GM12878 (cell line): ENCODE measurements at regions not wholly inside any gene's neighbourhood (a gene's known extent, or its start where the extent isn't known, plus 50 kb on each side); places are given as distances from the start of the nearest gene placed in this dataset.

Experiments used
- ASH2L ChIP-seq: fragments of 300-600, 200-600 bp; sonication (generic); IDR thresholded peaks from 2 replicates; pipeline ENCODE4 v1.6.1; 2017; ENCODE audit warnings: low read depth, mild to moderate bottlenecking, borderline replicate concordance
- DPF2 ChIP-seq: fragments of 450-650 bp; IDR thresholded peaks from 2 replicates; pipeline ENCODE4 v1.6.1; 2017; ENCODE audit warnings: mild to moderate bottlenecking
- ESRRA ChIP-seq: IDR thresholded peaks from 2 replicates; pipeline ENCODE4 v1.6.1; 2012; ENCODE audit warnings: mild to moderate bottlenecking, low read length, improper control_type of control experiment
- JUND ChIP-seq: IDR thresholded peaks from 2 replicates; pipeline ENCODE4 v1.6.1; 2012; ENCODE audit warnings: low read depth, mild to moderate bottlenecking, low read length, improper control_type of control experiment, moderate library complexity
- PAX5 ChIP-seq: IDR thresholded peaks from 2 replicates; pipeline ENCODE4 v1.6.1; 2011; ENCODE audit warnings: low read depth, low read length, borderline replicate concordance
- POLR2AphosphoS2 ChIP-seq: IDR thresholded peaks from 2 replicates; pipeline ENCODE4 v1.6.1; 2011; ENCODE audit warnings: low read depth, mild to moderate bottlenecking, low read length, improper control_type of control experiment, moderate library complexity
- POLR2AphosphoS5 ChIP-seq: IDR thresholded peaks from 2 replicates; pipeline ENCODE4 v1.6.1; 2011; ENCODE audit warnings: mild to moderate bottlenecking, low read length, inconsistent platforms
- RAD21 ChIP-seq: IDR thresholded peaks from 2 replicates; pipeline ENCODE4 v1.6.1; 2011; ENCODE audit warnings: mild to moderate bottlenecking, low read depth, low read length, moderate library complexity; ENCODE audit not compliant: insufficient read depth
- TF ChIP-seq, protein P1 (sequence below): IDR thresholded peaks from 2 replicates; pipeline ENCODE4 v1.6.1; 2011; ENCODE audit warnings: low read depth, mild to moderate bottlenecking, low read length, moderate library complexity, borderline replicate concordance; ENCODE audit errors: extremely low read depth
- TF ChIP-seq, protein P2 (sequence below), 3 experiments: IDR thresholded peaks in 2 of 3; conservative IDR thresholded peaks in 1 of 3; 2 replicates each; pipeline ENCODE4 v1.5.1; 2011; ENCODE audit warnings: low read depth in 3 of 3, low read length in 3 of 3, mild to moderate bottlenecking in 3 of 3, control low read depth in 2 of 3, moderate library complexity in 2 of 3, inconsistent platforms in 1 of 3, mixed read lengths in 1 of 3; ENCODE audit not compliant: control insufficient read depth in 2 of 3, insufficient read depth in 1 of 3; ENCODE audit errors: extremely low read depth in 1 of 3

DNA sequence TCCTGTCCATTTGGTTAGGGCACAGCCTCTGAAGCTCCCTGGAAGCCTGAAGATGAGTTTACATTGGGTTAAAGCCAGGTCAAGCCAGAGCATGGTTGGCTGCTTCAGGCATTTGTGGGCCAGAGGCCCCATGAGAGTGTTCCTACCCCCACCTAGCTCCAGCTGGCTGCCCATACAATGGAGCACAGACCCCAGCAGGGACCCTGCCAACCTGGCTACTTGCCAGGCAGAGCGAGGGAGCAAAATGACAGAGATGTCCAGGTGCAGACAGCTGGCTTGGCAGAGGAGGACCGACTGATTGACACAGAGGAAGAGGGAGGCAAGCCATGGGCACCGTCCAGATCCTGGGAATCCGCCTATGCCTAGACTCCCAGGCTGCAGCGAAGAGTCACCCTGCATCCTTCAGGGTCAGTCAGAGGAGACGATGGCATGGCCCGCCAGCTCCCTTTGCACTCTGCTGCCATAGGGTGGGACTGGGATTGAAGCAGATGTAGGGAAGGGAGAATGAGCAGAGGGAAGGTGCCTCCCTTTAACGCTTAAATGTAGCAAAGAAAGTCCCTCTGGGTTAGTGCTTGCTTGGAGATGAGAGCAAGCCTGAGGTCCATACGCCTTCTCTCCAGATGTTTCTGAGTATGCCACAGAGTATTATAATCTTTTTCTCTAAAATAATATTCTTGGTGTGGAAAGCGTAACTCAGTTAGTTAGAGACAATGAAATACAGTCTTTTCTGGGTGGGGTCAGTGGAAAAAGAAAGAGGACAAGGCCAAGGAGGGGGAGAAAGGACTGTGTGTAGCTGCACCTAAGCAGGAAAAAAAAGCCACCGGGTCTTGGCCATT, 77.6 kb upstream of the FYN start:
- TF ChIP-seq POLR2AphosphoS2 (no peak), JUND (no peak), PAX5 (no peak), RAD21 (no peak), ASH2L (no peak), POLR2AphosphoS5 (no peak), DPF2 (no peak), ESRRA (no peak)
- TF ChIP-seq, protein P1, sequence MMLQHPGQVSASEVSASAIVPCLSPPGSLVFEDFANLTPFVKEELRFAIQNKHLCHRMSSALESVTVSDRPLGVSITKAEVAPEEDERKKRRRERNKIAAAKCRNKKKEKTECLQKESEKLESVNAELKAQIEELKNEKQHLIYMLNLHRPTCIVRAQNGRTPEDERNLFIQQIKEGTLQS, result no peak
- TF ChIP-seq, protein P2, sequence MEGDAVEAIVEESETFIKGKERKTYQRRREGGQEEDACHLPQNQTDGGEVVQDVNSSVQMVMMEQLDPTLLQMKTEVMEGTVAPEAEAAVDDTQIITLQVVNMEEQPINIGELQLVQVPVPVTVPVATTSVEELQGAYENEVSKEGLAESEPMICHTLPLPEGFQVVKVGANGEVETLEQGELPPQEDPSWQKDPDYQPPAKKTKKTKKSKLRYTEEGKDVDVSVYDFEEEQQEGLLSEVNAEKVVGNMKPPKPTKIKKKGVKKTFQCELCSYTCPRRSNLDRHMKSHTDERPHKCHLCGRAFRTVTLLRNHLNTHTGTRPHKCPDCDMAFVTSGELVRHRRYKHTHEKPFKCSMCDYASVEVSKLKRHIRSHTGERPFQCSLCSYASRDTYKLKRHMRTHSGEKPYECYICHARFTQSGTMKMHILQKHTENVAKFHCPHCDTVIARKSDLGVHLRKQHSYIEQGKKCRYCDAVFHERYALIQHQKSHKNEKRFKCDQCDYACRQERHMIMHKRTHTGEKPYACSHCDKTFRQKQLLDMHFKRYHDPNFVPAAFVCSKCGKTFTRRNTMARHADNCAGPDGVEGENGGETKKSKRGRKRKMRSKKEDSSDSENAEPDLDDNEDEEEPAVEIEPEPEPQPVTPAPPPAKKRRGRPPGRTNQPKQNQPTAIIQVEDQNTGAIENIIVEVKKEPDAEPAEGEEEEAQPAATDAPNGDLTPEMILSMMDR (IDR thresholded peaks at IDR 0.05 in 2 of 3, conservative IDR thresholded peaks at IDR 0.05 in 1 of 3; ENCODE audit: control insufficient read depth in 2 of 3, extremely low read depth in 1 of 3, insufficient read depth in 1 of 3, low read depth in 3 of 3, low read length in 3 of 3), result no peak
